ENCODE measurements at regions not wholly inside any gene's neighbourhood (a gene's known extent, or its start where the extent isn't known, plus 50 kb on each side); places are given as distances from the start of the nearest gene placed in this dataset.

DNA sequence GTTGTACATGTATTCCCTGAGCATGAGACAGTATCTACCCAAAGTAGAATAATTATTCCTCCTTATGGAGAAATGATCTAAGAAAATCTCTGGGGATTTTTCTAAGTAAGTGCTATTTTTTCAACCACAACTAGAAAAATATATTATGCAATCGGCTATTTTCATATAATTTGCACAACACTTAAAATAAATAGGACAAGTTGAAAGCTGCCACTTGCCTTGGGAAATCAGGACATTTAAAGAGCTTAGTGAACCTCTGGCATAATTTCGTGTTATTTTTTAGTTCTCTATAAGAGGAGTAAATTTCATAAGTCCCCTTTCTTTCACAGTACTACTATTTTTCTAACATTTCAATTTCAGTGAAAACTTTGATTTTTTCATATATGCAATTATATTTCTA lies 672.1 kb downstream of the OTOL1 start:
- no peaks in the 10 kb centered on the region for H3K27me3 ChIP-seq (ENCODE audit: insufficient read depth, low read depth, severe bottlenecking)
- no peak overlapping the region for H3K27ac ChIP-seq
- TF ChIP-seq, protein P1, sequence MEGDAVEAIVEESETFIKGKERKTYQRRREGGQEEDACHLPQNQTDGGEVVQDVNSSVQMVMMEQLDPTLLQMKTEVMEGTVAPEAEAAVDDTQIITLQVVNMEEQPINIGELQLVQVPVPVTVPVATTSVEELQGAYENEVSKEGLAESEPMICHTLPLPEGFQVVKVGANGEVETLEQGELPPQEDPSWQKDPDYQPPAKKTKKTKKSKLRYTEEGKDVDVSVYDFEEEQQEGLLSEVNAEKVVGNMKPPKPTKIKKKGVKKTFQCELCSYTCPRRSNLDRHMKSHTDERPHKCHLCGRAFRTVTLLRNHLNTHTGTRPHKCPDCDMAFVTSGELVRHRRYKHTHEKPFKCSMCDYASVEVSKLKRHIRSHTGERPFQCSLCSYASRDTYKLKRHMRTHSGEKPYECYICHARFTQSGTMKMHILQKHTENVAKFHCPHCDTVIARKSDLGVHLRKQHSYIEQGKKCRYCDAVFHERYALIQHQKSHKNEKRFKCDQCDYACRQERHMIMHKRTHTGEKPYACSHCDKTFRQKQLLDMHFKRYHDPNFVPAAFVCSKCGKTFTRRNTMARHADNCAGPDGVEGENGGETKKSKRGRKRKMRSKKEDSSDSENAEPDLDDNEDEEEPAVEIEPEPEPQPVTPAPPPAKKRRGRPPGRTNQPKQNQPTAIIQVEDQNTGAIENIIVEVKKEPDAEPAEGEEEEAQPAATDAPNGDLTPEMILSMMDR (IDR thresholded peaks at IDR 0.05; ENCODE audit: low read depth, low read length) = no peak
- DNase-seq = no peak
- no peak overlapping the region for H3K4me3 ChIP-seq (ENCODE audit: low read depth, low read length)
- H3K9me3 ChIP-seq (ENCODE audit: severe bottlenecking) = no peaks in the 10 kb centered on the region
- H3K36me3 ChIP-seq = no peaks in the 10 kb centered on the region

DNA sequence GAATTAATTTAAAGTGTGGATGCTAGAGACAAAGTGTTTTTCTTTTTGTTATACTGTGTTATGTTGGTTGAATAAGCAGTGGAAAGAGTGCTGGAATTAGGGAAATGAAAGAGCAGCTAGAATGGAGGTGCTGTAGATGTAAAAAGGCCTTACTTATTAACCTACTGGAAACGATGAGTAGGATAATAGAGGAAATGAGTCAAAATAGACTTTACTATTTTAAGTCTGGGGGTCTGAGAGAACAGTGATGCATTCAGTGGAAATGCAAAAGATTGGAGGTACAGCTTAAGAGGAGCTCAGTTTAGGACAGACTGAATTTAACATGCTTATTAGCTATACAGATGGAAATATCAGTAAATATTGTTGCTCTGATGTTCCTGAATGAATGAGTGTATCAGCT lies 674.0 kb downstream of the OTOL1 start:
- DNase-seq = no peak
- TF ChIP-seq, protein P1 (IDR thresholded peaks at IDR 0.05; ENCODE audit: low read depth, low read length) = no peak
- no peaks in the 10 kb centered on the region for H3K27me3 ChIP-seq (ENCODE audit: insufficient read depth, low read depth, severe bottlenecking)
- H3K36me3 ChIP-seq = no peaks in the 10 kb centered on the region
- no peak overlapping the region for H3K27ac ChIP-seq
- no peak overlapping the region for H3K4me3 ChIP-seq (ENCODE audit: low read depth, low read length)
- no peaks in the 10 kb centered on the region for H3K9me3 ChIP-seq (ENCODE audit: severe bottlenecking)

DNA sequence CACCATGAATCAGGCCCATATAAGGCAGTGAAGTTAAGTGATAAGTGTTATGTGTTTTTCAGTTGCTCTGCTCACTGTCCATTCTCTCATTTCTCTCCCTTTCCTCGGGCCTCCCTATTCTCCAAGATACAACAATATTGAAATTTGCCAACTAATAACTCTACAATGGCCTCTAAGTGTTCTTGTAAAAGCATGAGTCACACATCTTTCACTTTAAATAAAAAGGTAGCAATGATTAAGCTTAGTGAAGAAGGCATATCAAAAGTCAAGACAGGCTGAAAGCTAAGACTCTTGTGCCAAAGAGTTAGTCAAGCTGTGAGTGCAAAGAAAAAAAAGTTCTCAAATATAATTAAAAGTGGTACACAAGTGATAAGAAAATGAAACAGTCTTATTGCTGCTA lies 675.4 kb downstream of the OTOL1 start:
- Histone ChIP-seq H3K9me3 (ENCODE audit: severe bottlenecking) (no peaks in the 10 kb centered on the region), H3K4me3 (ENCODE audit: low read depth, low read length) (no peak overlapping the region), H3K27ac (no peak overlapping the region), H3K36me3 (no peaks in the 10 kb centered on the region), H3K27me3 (ENCODE audit: insufficient read depth, low read depth, severe bottlenecking) (no peaks in the 10 kb centered on the region)
- DNase-seq = no peak
- TF ChIP-seq, protein P1 (IDR thresholded peaks at IDR 0.05; ENCODE audit: low read depth, low read length) = no peak

DNA sequence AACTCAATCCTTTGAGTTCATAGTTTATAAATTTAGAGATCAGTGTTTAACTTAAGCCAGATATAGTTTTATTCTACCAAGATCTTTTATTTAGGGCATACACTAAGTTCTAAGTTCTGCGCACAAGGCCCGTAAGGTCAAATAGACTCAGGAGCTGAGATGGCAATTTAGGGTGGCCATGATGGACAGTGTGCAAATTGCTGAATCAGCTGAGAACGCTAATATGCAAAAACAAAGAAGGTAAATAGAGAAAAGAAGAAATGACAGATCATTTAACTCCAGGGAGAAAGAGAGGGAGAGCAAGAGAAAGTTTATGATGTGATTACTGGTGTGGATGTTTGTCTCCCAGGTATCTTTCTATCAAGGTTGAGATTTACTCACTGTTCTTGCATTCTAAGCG lies 678.5 kb downstream of the OTOL1 start:
- Histone ChIP-seq H3K36me3 (no peaks in the 10 kb centered on the region), H3K27me3 (ENCODE audit: insufficient read depth, low read depth, severe bottlenecking) (no peaks in the 10 kb centered on the region), H3K27ac (no peak overlapping the region), H3K9me3 (ENCODE audit: severe bottlenecking) (no peaks in the 10 kb centered on the region), H3K4me3 (ENCODE audit: low read depth, low read length) (no peak overlapping the region)
- no peak for DNase-seq
- TF ChIP-seq, protein P1 (IDR thresholded peaks at IDR 0.05; ENCODE audit: low read depth, low read length) = no peak

DNA sequence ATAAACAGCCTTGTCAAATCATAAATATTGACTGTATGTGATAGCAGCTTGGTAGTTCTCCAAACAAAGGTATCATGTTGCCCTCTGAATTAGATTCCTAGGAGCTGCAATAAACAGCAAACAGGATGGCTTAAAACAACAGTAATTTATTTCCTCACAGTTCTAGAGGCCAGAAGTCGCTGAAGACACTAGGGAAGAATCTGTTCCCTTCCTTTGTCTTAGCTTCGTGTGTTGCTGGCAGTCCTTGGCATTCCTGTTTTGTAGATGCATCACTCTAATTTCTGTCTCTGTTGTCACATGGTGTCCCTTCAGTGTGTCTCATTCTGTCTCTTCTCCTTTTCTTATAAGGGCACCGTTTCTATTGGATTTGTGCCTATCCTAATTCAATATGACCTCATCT lies 679.3 kb downstream of the OTOL1 start:
- Histone ChIP-seq H3K27me3 (ENCODE audit: insufficient read depth, low read depth, severe bottlenecking) (no peaks in the 10 kb centered on the region), H3K27ac (no peak overlapping the region), H3K9me3 (ENCODE audit: severe bottlenecking) (no peaks in the 10 kb centered on the region), H3K36me3 (no peaks in the 10 kb centered on the region), H3K4me3 (ENCODE audit: low read depth, low read length) (no peak overlapping the region)
- DNase-seq = no peak
- TF ChIP-seq, protein P1 (IDR thresholded peaks at IDR 0.05; ENCODE audit: low read depth, low read length) = no peak

DNA sequence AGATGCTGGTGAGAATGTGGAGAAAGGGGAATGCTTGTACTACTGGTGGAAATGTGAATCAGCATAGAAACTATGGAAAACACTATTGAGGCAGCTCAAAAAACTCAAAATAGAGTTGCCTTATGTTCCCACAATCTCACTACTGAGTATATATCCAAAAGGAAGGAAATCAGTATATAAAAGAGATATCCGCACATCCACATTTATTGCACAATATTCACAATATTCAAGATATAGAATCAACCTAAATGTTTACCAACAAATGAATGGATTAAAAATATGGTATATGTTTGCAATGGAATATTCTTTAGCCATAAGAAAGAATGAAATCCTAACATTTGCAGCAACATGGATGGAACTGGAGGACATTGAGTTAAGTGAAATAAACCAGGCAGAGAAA lies 686.8 kb downstream of the OTOL1 start:
- Histone ChIP-seq H3K27ac (no peak overlapping the region), H3K27me3 (ENCODE audit: insufficient read depth, low read depth, severe bottlenecking) (no peaks in the 10 kb centered on the region), H3K4me3 (ENCODE audit: low read depth, low read length) (no peak overlapping the region), H3K9me3 (ENCODE audit: severe bottlenecking) (no peaks in the 10 kb centered on the region), H3K36me3 (no peaks in the 10 kb centered on the region)
- no peak for DNase-seq
- TF ChIP-seq, protein P1 (IDR thresholded peaks at IDR 0.05; ENCODE audit: low read depth, low read length) = no peak
